Fibroblast of the aortic adventitia (primary cell): ENCODE measurements at regions not wholly inside any gene's neighbourhood (a gene's known extent, or its start where the extent isn't known, plus 50 kb on each side); places are given as distances from the start of the nearest gene placed in this dataset.

Source experiments
- DNase-seq: peaks from one replicate; pipeline ENCODE4 v3.0.0-alpha.2; 2010; ENCODE audit warnings: low read depth
- H3K4me3 ChIP-seq: 2 replicates; pipeline ENCODE4 v1.5.1; 2011; ENCODE audit warnings: low read depth, mild to moderate bottlenecking, control low read depth, low read length, moderate library complexity
- CTCF ChIP-seq: IDR thresholded peaks from 2 replicates; pipeline ENCODE4 v1.5.1; 2011; ENCODE audit warnings: mild to moderate bottlenecking, low read length, control low read depth, inconsistent platforms; ENCODE audit not compliant: insufficient read depth

- no peak overlapping the region for H3K4me3 ChIP-seq
- no peak for TF ChIP-seq CTCF
- no peak for DNase-seq
Measured at GRCh38 chr5:106185661-106186081, 1485.1 kb downstream of the EFNA5 start.

GRCh38 chr5:106174903-106175302 lies 1495.8 kb downstream of the EFNA5 start:
- H3K4me3 ChIP-seq, result no peak overlapping the region
- TF ChIP-seq CTCF, result no peak
- no peak for DNase-seq

GRCh38 chr5:106172681-106173532 lies 1497.8 kb downstream of the EFNA5 start:
- peak; percentile 5 for DNase-seq

GRCh38 chr5:106171708-106172107 lies 1499.0 kb downstream of the EFNA5 start:
- no peak overlapping the region for H3K4me3 ChIP-seq
- no peak for TF ChIP-seq CTCF
- peak; percentile 39 for DNase-seq

More at GRCh38 chr5:106172681-106173532, 1497.8 kb downstream of the EFNA5 start:
- no peak overlapping the region for H3K4me3 ChIP-seq
- TF ChIP-seq CTCF, result no peak

GRCh38 chr5:106171132-106171531 lies 1499.6 kb downstream of the EFNA5 start:
- H3K4me3 ChIP-seq, result no peak overlapping the region
- peak; percentile 52 for DNase-seq
- no peak for TF ChIP-seq CTCF

- DNase-seq, result peak; percentile 51
- H3K4me3 ChIP-seq, result no peak overlapping the region
- no peak for TF ChIP-seq CTCF
Measured at GRCh38 chr5:106167766-106168165, 1503.0 kb downstream of the EFNA5 start.
